ENCODE measurements at regions not wholly inside any gene's neighbourhood (a gene's known extent, or its start where the extent isn't known, plus 50 kb on each side); places are given as distances from the start of the nearest gene placed in this dataset.

GRCh38 chr10:125273023-125273422 is 112.7 kb upstream of the CTBP2 start:
- Histone ChIP-seq H2AFZ (no peak overlapping the region), H3F3A (ENCODE audit: insufficient read depth) (no peaks in the 10 kb centered on the region), H3K4me3 (no peak overlapping the region), H3K27me3 (replicated peaks; ENCODE audit: insufficient read depth) (peaks cover 5% of the 10 kb centered on the region; the same call in 1 of the 2 replicates), H3K4me2 (ENCODE audit: unreplicated experiment) (no peak overlapping the region), H3K79me2 (ENCODE audit: insufficient read depth) (no peaks in the 10 kb centered on the region), H3K27ac (no peak overlapping the region), H3K9me2 (ENCODE audit: insufficient read depth) (no peaks in the 10 kb centered on the region), H3K4me1 (ENCODE audit: insufficient read depth) (no peaks in the 10 kb centered on the region), H3K9ac (no peak overlapping the region), H3K36me3 (ENCODE audit: low read depth) (no peaks in the 10 kb centered on the region), H3K9me3 (ENCODE audit: low read depth) (no peaks in the 10 kb centered on the region), H4K20me1 (ENCODE audit: insufficient read depth) (no peaks in the 10 kb centered on the region)
- no peak for TF ChIP-seq EZH2 (IDR thresholded peaks at IDR 0.05; ENCODE audit: insufficient read depth, poor library complexity, severe bottlenecking)
- no peak for TF ChIP-seq EZH2phosphoT487 (IDR thresholded peaks at IDR 0.05; ENCODE audit: insufficient read depth, low read depth)
- DNase-seq: no peak
- 51 to 57% methylated on average over 8 of the region's 8 CpGs for WGBS, 2 experiments (ENCODE audit: low coverage in 1 of 2, low lambda C conversion rate in 2 of 2, missing lambda C conversion rate in 2 of 2)
- in situ Hi-C loops (cut with MboI): no loop called here

- H3K27me3 ChIP-seq (replicated peaks; ENCODE audit: insufficient read depth): peaks cover 4% of the 10 kb centered on the region; the same call in 1 of the 2 replicates
Observed at GRCh38 chr10:125269716-125270115, 109.4 kb upstream of the CTBP2 start.

GRCh38 chr10:125266966-125267365 is 106.6 kb upstream of the CTBP2 start:
- no peak overlapping the region for H3K4me3 ChIP-seq
- peaks cover 11% of the 10 kb centered on the region for H3K4me1 ChIP-seq (ENCODE audit: insufficient read depth)
- H3K36me3 ChIP-seq (ENCODE audit: low read depth): no peaks in the 10 kb centered on the region
- no peaks in the 10 kb centered on the region for H4K20me1 ChIP-seq (ENCODE audit: insufficient read depth)
- H2AFZ ChIP-seq: no peak overlapping the region
- no peak overlapping the region for H3K4me2 ChIP-seq (ENCODE audit: unreplicated experiment)
- no peaks in the 10 kb centered on the region for H3K9me3 ChIP-seq (ENCODE audit: low read depth)
- H3K79me2 ChIP-seq (ENCODE audit: insufficient read depth): no peaks in the 10 kb centered on the region
- H3F3A ChIP-seq (ENCODE audit: insufficient read depth): no peaks in the 10 kb centered on the region
- H3K27me3 ChIP-seq (replicated peaks; ENCODE audit: insufficient read depth): no peaks in the 10 kb centered on the region; the same call in 1 of the 2 replicates
- no peak for TF ChIP-seq EZH2 (IDR thresholded peaks at IDR 0.05; ENCODE audit: insufficient read depth, poor library complexity, severe bottlenecking)
- no peak for TF ChIP-seq EZH2phosphoT487 (IDR thresholded peaks at IDR 0.05; ENCODE audit: insufficient read depth, low read depth)
- H3K27ac ChIP-seq: no peak overlapping the region
- no peak overlapping the region for H3K9ac ChIP-seq
- WGBS, 2 experiments (ENCODE audit: low coverage in 1 of 2, low lambda C conversion rate in 2 of 2, missing lambda C conversion rate in 2 of 2): 67 to 70% methylated on average over 13 of the region's 13 CpGs
- DNase-seq: no peak
- H3K9me2 ChIP-seq (ENCODE audit: insufficient read depth): no peaks in the 10 kb centered on the region
- in situ Hi-C loops (cut with MboI): no loop called here

More at GRCh38 chr10:125269716-125270115, 109.4 kb upstream of the CTBP2 start:
- Histone ChIP-seq H3F3A (ENCODE audit: insufficient read depth) (no peaks in the 10 kb centered on the region), H3K4me1 (ENCODE audit: insufficient read depth) (no peaks in the 10 kb centered on the region; the same call in 1 of the 2 replicates), H3K27ac (no peak overlapping the region), H3K79me2 (ENCODE audit: insufficient read depth) (no peaks in the 10 kb centered on the region), H3K36me3 (ENCODE audit: low read depth) (no peaks in the 10 kb centered on the region), H3K4me3 (no peak overlapping the region), H3K9me3 (ENCODE audit: low read depth) (no peaks in the 10 kb centered on the region), H3K9ac (no peak overlapping the region), H3K9me2 (ENCODE audit: insufficient read depth) (no peaks in the 10 kb centered on the region), H3K4me2 (ENCODE audit: unreplicated experiment) (no peak overlapping the region), H4K20me1 (ENCODE audit: insufficient read depth) (no peaks in the 10 kb centered on the region), H2AFZ (no peak overlapping the region)
- TF ChIP-seq EZH2 (IDR thresholded peaks at IDR 0.05; ENCODE audit: insufficient read depth, poor library complexity, severe bottlenecking) (no peak), EZH2phosphoT487 (IDR thresholded peaks at IDR 0.05; ENCODE audit: insufficient read depth, low read depth) (no peak)
- DNase-seq: no peak
- in situ Hi-C loops (cut with MboI): no loop called here
- WGBS, 2 experiments (ENCODE audit: low coverage in 1 of 2, low lambda C conversion rate in 2 of 2, missing lambda C conversion rate in 2 of 2): 33 to 39% methylated on average over 2 of the region's 2 CpGs

DNA sequence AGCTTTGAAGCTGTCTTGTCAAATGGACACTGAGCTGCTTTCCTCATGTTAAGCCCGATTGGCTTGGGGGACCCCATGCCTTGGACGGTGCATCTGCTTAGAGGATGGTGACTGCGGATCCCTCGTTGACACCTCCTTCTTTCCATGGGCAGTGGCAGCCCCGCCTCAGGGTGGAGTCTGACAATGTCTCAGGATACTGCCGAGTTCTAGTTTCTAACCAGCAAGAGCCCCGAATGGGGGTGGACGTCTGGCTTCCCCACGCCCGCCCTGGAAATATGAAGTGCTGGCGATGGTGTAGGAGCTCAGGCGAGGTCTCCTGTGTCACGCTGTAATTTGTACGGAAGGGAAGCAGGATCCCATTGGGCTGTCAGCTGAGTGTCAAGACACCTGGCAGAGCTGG is 106.2 kb upstream of the CTBP2 start:
- Histone ChIP-seq H3K9ac (no peak overlapping the region), H3K4me1 (ENCODE audit: insufficient read depth) (peaks cover 11% of the 10 kb centered on the region), H4K20me1 (ENCODE audit: insufficient read depth) (no peaks in the 10 kb centered on the region), H3F3A (ENCODE audit: insufficient read depth) (no peaks in the 10 kb centered on the region), H3K9me3 (ENCODE audit: low read depth) (no peaks in the 10 kb centered on the region), H3K4me2 (ENCODE audit: unreplicated experiment) (no peak overlapping the region), H3K36me3 (ENCODE audit: low read depth) (no peaks in the 10 kb centered on the region), H3K27ac (no peak overlapping the region), H3K9me2 (ENCODE audit: insufficient read depth) (no peaks in the 10 kb centered on the region), H2AFZ (no peak overlapping the region), H3K79me2 (ENCODE audit: insufficient read depth) (no peaks in the 10 kb centered on the region), H3K27me3 (replicated peaks; ENCODE audit: insufficient read depth) (no peaks in the 10 kb centered on the region; the same call in 1 of the 2 replicates), H3K4me3 (no peak overlapping the region)
- no peak for DNase-seq
- 65 to 69% methylated on average over 14 of the region's 14 CpGs for WGBS, 2 experiments (ENCODE audit: low coverage in 1 of 2, low lambda C conversion rate in 2 of 2, missing lambda C conversion rate in 2 of 2)
- TF ChIP-seq EZH2phosphoT487 (IDR thresholded peaks at IDR 0.05; ENCODE audit: insufficient read depth, low read depth): no peak
- TF ChIP-seq EZH2 (IDR thresholded peaks at IDR 0.05; ENCODE audit: insufficient read depth, poor library complexity, severe bottlenecking): no peak
- in situ Hi-C loops (cut with MboI): no loop called here

DNA sequence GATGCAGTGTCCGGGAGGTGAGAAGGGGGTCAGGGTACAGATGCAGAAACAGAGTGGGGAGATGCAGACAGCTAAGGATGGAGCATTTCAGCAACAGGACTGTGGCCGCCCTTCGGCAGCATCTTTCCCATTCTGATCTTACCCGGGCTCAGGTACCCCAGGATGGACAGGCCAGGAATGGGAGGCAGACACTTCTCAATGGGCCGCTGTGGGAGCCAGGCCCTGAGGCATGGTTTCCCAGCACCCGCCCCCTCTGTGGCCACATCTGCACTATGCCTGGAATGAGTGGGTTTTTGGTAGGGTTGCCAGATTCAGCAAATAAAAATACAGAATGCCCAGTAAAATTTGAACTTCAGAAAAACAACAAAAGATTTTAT is 105.2 kb upstream of the CTBP2 start:
- no peaks in the 10 kb centered on the region for H3K79me2 ChIP-seq (ENCODE audit: insufficient read depth)
- H3K4me2 ChIP-seq (ENCODE audit: unreplicated experiment): no peak overlapping the region
- no peak overlapping the region for H2AFZ ChIP-seq
- no peaks in the 10 kb centered on the region for H3K36me3 ChIP-seq (ENCODE audit: low read depth)
- no peak overlapping the region for H3K9ac ChIP-seq
- WGBS, 2 experiments (ENCODE audit: low coverage in 1 of 2, low lambda C conversion rate in 2 of 2, missing lambda C conversion rate in 2 of 2): 60 to 65% methylated on average over 6 of the region's 6 CpGs
- TF ChIP-seq EZH2 (IDR thresholded peaks at IDR 0.05; ENCODE audit: insufficient read depth, poor library complexity, severe bottlenecking) (no peak), EZH2phosphoT487 (IDR thresholded peaks at IDR 0.05; ENCODE audit: insufficient read depth, low read depth) (no peak)
- peaks cover 11% of the 10 kb centered on the region for H3K4me1 ChIP-seq (ENCODE audit: insufficient read depth)
- H3K27ac ChIP-seq: no peak overlapping the region
- DNase-seq: peak; percentile 51
- in situ Hi-C loops (cut with MboI): no loop called here
- H3K9me2 ChIP-seq (ENCODE audit: insufficient read depth): no peaks in the 10 kb centered on the region
- no peaks in the 10 kb centered on the region for H4K20me1 ChIP-seq (ENCODE audit: insufficient read depth)
- H3K27me3 ChIP-seq (replicated peaks; ENCODE audit: insufficient read depth): no peaks in the 10 kb centered on the region; the same call in 1 of the 2 replicates
- no peaks in the 10 kb centered on the region for H3F3A ChIP-seq (ENCODE audit: insufficient read depth)
- H3K4me3 ChIP-seq: no peak overlapping the region
- no peaks in the 10 kb centered on the region for H3K9me3 ChIP-seq (ENCODE audit: low read depth)
